HEK293T (cell line): ENCODE measurements at regions not wholly inside any gene's neighbourhood (a gene's known extent, or its start where the extent isn't known, plus 50 kb on each side); places are given as distances from the start of the nearest gene placed in this dataset.

Experiments
- CTBP1 ChIP-seq: fragments of 450-650 bp; IDR thresholded peaks from 2 replicates; pipeline ENCODE4 v1.6.1; 2016; ENCODE audit warnings: borderline replicate concordance
- FOXA1 ChIP-seq: fragments of 450-650 bp; IDR thresholded peaks from 2 replicates; pipeline ENCODE4 v1.6.1; 2016; ENCODE audit warnings: mild to moderate bottlenecking
- L3MBTL2 ChIP-seq: fragments of 450-650 bp; conservative IDR thresholded peaks from 2 replicates; pipeline ENCODE4 v1.6.1; 2016; ENCODE audit warnings: mild to moderate bottlenecking
- NFRKB ChIP-seq: fragments of 450-650 bp; IDR thresholded peaks from 2 replicates; pipeline ENCODE4 v1.6.1; 2016; ENCODE audit warnings: mild to moderate bottlenecking, moderate library complexity
- SP1 ChIP-seq: fragments of 450-650 bp; IDR thresholded peaks from 2 replicates; pipeline ENCODE4 v1.6.1; 2017
- SUZ12 ChIP-seq: fragments of 450-650 bp; IDR thresholded peaks from 2 replicates; pipeline ENCODE4 v1.6.1; 2016; ENCODE audit warnings: mild to moderate bottlenecking
- ZNF384 ChIP-seq: fragments of 450-650 bp; IDR thresholded peaks from 2 replicates; pipeline ENCODE4 v1.6.1; 2016

DNA sequence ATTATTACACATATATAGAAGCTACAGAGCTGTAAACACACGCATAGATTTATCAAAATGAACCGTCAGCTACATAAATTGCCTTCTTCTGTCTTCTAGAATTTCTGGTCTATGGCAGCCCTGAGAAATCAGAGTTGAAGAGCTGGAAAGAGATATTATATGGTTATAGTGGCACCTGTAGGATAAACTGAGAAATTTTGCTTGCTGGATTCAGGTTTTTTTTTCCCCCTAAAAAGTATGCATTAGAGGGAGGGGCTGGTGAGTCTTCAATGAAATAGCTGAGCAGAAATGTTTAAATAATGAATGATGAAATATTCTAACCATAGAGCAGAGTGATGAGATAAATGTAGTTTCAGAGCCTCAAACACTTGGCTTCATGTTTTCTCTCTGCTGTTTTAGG lies 78.0 kb upstream of the DYNC1I1 start:
- TF ChIP-seq ZNF384 (no peak), SUZ12 (no peak), SP1 (no peak), L3MBTL2 (no peak), NFRKB (no peak), CTBP1 (no peak), FOXA1 (no peak)
